ENCODE measurements at regions not wholly inside any gene's neighbourhood (a gene's known extent, or its start where the extent isn't known, plus 50 kb on each side); places are given as distances from the start of the nearest gene placed in this dataset.
A peak's percentile ranks its signal among the peaks of the same experiment; 100 is the strongest.

DNA sequence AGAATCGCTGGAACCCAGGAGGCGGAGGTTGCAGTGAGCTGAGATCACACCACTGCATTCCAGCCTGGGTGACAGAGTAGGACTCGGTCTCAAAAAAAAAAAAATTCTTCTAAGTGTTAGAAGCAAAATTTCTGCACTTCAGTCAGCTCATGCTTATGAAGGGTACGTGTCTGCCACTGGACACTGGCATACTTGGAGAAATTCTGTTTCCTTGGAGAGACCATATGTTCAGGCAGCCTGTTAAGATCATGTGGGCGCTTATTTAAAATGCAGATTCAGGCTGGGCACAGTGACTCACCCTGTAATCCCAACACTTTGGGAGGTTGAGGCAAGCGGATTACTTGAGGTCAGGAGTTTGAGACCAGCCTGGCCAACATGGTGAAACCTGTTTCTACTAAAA lies 85.6 kb upstream of the IQSEC1 start:
- H3K27me3 ChIP-seq, result no peaks in the 10 kb centered on the region
- H3K9me3 ChIP-seq, result peaks cover 0 to 20% of the 10 kb centered on the region in 2 donors
- H3K27ac ChIP-seq, result no peak overlapping the region
- no peak for DNase-seq
- TF ChIP-seq, protein P1, sequence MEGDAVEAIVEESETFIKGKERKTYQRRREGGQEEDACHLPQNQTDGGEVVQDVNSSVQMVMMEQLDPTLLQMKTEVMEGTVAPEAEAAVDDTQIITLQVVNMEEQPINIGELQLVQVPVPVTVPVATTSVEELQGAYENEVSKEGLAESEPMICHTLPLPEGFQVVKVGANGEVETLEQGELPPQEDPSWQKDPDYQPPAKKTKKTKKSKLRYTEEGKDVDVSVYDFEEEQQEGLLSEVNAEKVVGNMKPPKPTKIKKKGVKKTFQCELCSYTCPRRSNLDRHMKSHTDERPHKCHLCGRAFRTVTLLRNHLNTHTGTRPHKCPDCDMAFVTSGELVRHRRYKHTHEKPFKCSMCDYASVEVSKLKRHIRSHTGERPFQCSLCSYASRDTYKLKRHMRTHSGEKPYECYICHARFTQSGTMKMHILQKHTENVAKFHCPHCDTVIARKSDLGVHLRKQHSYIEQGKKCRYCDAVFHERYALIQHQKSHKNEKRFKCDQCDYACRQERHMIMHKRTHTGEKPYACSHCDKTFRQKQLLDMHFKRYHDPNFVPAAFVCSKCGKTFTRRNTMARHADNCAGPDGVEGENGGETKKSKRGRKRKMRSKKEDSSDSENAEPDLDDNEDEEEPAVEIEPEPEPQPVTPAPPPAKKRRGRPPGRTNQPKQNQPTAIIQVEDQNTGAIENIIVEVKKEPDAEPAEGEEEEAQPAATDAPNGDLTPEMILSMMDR (IDR thresholded peaks at IDR 0.05), result no peak
- H3K4me1 ChIP-seq, result no peaks in the 10 kb centered on the region
- intact Hi-C loops (cut with DNase I), result no loop called here
- no peaks in the 10 kb centered on the region for H3K36me3 ChIP-seq
- H3K4me3 ChIP-seq, result no peak overlapping the region
- ATAC-seq, result no peak

DNA sequence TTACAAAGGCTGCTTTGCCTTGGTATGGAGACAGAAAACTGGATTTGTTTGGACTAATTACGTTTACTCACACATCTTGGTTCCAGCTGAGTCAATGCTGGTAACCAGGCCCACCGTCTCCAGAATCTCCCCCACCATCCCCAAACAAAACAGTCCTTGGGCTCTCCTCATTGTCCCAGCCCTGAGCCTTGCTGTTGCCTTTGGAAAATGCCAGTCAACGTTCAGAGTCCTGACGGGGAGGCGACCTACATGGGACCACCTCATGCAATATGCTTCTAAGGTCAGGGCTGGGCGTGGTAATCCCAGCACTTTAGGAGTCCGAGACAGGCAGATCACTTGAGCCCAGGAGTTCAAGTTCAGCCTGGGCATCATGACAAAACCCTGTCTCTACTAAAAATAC lies 85.2 kb upstream of the IQSEC1 start:
- H3K4me3 ChIP-seq, result no peak overlapping the region
- ATAC-seq, result no peak
- no peaks in the 10 kb centered on the region for H3K36me3 ChIP-seq
- no peak overlapping the region for H3K27ac ChIP-seq
- H3K27me3 ChIP-seq, result peaks cover 0 to 2% of the 10 kb centered on the region in 2 donors
- peaks cover 0 to 20% of the 10 kb centered on the region in 2 donors for H3K9me3 ChIP-seq
- H3K4me1 ChIP-seq, result no peaks in the 10 kb centered on the region
- TF ChIP-seq, protein P1 (IDR thresholded peaks at IDR 0.05), result no peak
- DNase-seq, result no peak
- intact Hi-C loops (cut with DNase I), result no loop called here

DNA sequence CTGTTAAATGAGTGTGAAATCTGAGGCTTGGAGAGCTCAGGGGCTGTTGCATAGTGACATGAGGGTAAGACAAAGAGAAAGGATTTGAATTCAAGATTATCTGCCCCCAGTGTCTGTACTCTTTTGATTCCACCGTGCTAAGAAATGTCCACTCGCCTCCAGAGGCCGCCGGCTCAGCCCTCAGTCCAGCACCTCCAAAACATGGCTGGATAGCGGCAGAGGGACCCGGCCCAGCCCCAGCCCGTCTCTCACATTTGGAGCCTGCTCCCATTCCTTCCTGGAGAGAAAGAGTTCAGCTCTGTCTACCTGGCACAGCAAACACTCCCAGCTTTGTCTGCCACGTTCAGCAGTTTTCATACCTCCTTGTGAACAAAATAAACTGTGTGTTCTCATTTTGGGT lies 84.8 kb upstream of the IQSEC1 start:
- TF ChIP-seq, protein P1 (IDR thresholded peaks at IDR 0.05), result no peak
- peak in 1 of 4 donors; percentile 59 for DNase-seq
- no peak for ATAC-seq
- Histone ChIP-seq H3K4me3 (no peak overlapping the region), H3K4me1 (no peaks in the 10 kb centered on the region), H3K36me3 (no peaks in the 10 kb centered on the region), H3K27me3 (peaks cover 0 to 5% of the 10 kb centered on the region in 2 donors), H3K9me3 (peaks cover 0 to 20% of the 10 kb centered on the region in 2 donors), H3K27ac (no peak overlapping the region)
- intact Hi-C loops (cut with DNase I), result no loop called here

DNA sequence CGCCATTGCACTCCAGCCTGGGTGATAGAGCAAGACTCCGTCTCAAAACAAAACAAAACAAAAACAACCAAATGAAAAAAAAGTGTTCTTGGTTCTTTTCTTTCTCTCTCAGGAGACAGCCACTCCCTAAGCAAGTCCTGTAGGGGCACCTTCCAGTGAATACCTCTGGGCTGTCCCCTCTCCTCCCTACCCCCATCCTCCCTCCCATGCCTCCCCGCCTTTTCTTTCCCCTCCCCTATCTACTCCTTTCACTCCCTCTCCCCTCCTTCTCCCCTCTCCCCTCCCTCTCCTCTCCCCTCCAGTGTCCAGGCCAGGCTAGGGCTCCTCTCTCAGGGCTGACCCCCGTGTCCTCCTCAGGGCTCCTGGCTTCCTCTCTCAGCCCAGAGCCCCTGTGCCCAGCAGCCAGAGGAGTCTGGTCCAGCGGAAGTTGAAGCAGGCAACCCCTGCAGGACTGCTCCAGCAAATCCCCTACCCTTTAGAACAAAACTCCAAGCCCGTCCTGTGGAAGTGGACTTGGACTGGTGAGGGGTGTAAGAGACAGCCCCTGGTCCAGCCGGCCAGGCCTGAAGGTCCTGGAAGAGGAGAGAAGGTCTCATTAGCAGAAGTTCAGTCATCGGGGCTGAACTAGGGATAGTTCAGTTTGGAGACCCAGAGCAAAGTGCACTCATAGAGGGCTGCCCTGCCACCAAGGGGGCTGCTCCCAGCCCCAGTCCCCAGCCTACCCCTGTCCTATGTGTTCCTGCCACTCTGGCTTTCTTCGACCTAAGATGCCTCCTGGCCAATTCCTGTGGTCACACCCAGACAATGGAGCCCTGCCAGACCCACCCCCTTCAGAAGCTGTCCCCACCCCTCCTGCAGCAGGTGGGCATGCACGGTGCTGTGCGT lies 79.8 kb upstream of the IQSEC1 start:
- H3K9me3 ChIP-seq, result peaks cover 0 to 20% of the 10 kb centered on the region in 2 donors
- DNase-seq (peak in 1 of 4 donors; percentile 37), ATAC-seq (no peak)
- TF ChIP-seq, protein P1 (IDR thresholded peaks at IDR 0.05), result no peak
- intact Hi-C loops (cut with DNase I), result no loop called here
- peaks cover 0 to 8% of the 10 kb centered on the region in 2 donors for H3K4me1 ChIP-seq
- H3K27ac ChIP-seq, result no peak overlapping the region
- no peaks in the 10 kb centered on the region for H3K36me3 ChIP-seq
- H3K27me3 ChIP-seq, result peaks cover 0 to 5% of the 10 kb centered on the region in 2 donors
- H3K4me3 ChIP-seq, result no peak overlapping the region

DNA sequence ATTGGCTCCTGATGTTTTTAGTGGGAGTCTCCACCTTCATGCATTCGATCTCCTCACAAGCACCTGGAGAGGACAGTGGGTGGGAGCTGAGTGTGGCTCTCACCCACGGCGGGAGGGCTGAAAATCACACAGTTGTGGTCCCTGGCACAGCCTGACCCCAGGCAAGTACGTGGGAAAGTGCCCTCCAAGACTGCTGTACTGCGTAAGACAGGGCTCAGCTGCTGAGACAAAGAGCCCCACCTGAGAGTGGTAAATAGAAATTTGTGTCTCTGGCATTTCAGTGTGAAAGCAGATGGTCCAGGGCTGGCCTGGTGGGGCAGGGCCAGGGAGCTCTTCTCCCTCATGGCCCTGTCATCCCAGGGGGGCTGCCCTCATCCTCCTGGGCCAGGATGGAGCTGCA lies 77.4 kb upstream of the IQSEC1 start:
- DNase-seq (no peak), ATAC-seq (no peak)
- TF ChIP-seq, protein P1 (IDR thresholded peaks at IDR 0.05), result no peak
- Histone ChIP-seq H3K4me3 (no peak overlapping the region), H3K27me3 (peaks cover 0 to 5% of the 10 kb centered on the region in 2 donors), H3K9me3 (peaks cover 0 to 9% of the 10 kb centered on the region in 2 donors), H3K27ac (no peak overlapping the region), H3K4me1 (peaks cover 0 to 8% of the 10 kb centered on the region in 2 donors), H3K36me3 (no peaks in the 10 kb centered on the region)
- intact Hi-C loops (cut with DNase I), result no loop called here
